Stimulated activated CD4-positive, alpha-beta T cell treated with anti-CD3 and anti-CD28 coated beads, Interleukin-2, amount 100 ng/mL, for 24 hours (primary cell): ENCODE measurements at regions not wholly inside any gene's neighbourhood (a gene's known extent, or its start where the extent isn't known, plus 50 kb on each side); places are given as distances from the start of the nearest gene placed in this dataset.

Source experiments
- DNase-seq, 2 donors: peaks; one replicate each; pipeline ENCODE4 v3.0.0-alpha.2; 2020

GRCh38 chr18:39105104-39105503, 1539.5 kb upstream of the CELF4 start:
- DNase-seq, result no peak

- no peak for DNase-seq
Observed at GRCh38 chr18:39072970-39073369, 1507.4 kb upstream of the CELF4 start.

- DNase-seq, result no peak
Observed at GRCh38 chr18:39062426-39062825, 1496.8 kb upstream of the CELF4 start.

GRCh38 chr18:39058386-39059000, 1492.9 kb upstream of the CELF4 start:
- DNase-seq, result no peak

- no peak for DNase-seq
Observed at GRCh38 chr18:39057423-39058064, 1491.9 kb upstream of the CELF4 start.

GRCh38 chr18:39053571-39053970, 1488.0 kb upstream of the CELF4 start:
- no peak for DNase-seq

- no peak for DNase-seq
Observed at GRCh38 chr18:39051013-39051412, 1485.4 kb upstream of the CELF4 start.

- no peak for DNase-seq
Observed at GRCh38 chr18:39039813-39040212, 1474.2 kb upstream of the CELF4 start.

- DNase-seq, result no peak
Observed at GRCh38 chr18:39037925-39038324, 1472.3 kb upstream of the CELF4 start.

GRCh38 chr18:39033312-39033711, 1467.7 kb upstream of the CELF4 start:
- DNase-seq, result no peak

GRCh38 chr18:39031647-39032046, 1466.0 kb upstream of the CELF4 start:
- no peak for DNase-seq

- no peak for DNase-seq
Observed at GRCh38 chr18:39030124-39030655, 1464.6 kb upstream of the CELF4 start.

GRCh38 chr18:39025531-39025930, 1459.9 kb upstream of the CELF4 start:
- DNase-seq, result no peak

GRCh38 chr18:39019989-39020388, 1454.4 kb upstream of the CELF4 start:
- DNase-seq, result no peak

- DNase-seq, result no peak
Observed at GRCh38 chr18:39007031-39007902, 1441.7 kb upstream of the CELF4 start.

- no peak for DNase-seq
Observed at GRCh38 chr18:38996056-38996455, 1430.5 kb upstream of the CELF4 start.

- DNase-seq, result no peak
Observed at GRCh38 chr18:38993342-38993741, 1427.7 kb upstream of the CELF4 start.

- DNase-seq, result no peak
Observed at GRCh38 chr18:38984968-38985367, 1419.4 kb upstream of the CELF4 start.

- DNase-seq, result no peak
Observed at GRCh38 chr18:38982072-38982471, 1416.5 kb upstream of the CELF4 start.

GRCh38 chr18:38981389-38981788, 1415.8 kb upstream of the CELF4 start:
- no peak for DNase-seq

- no peak for DNase-seq
Observed at GRCh38 chr18:38980420-38980819, 1414.8 kb upstream of the CELF4 start.

GRCh38 chr18:38972571-38972970, 1407.0 kb upstream of the CELF4 start:
- DNase-seq, result no peak

- DNase-seq, result no peak
Observed at GRCh38 chr18:38971881-38972280, 1406.3 kb upstream of the CELF4 start.

GRCh38 chr18:38966841-38967240, 1401.2 kb upstream of the CELF4 start:
- no peak for DNase-seq
